ENCODE measurements at regions not wholly inside any gene's neighbourhood (a gene's known extent, or its start where the extent isn't known, plus 50 kb on each side); places are given as distances from the start of the nearest gene placed in this dataset.

- Histone ChIP-seq H3K27me3 (ENCODE audit: insufficient read depth, low read length) (no peaks in the 10 kb centered on the region), H4K20me1 (ENCODE audit: insufficient read depth, low read length) (no peaks in the 10 kb centered on the region), H3K79me2 (ENCODE audit: insufficient read depth, low read length) (no peaks in the 10 kb centered on the region), H3K36me3 (ENCODE audit: insufficient read depth, low read length) (no peaks in the 10 kb centered on the region), H3K9me3 (ENCODE audit: low read depth, low read length) (no peaks in the 10 kb centered on the region), H3K4me1 (ENCODE audit: insufficient read depth, low read length) (no peaks in the 10 kb centered on the region), H3K4me3 (ENCODE audit: insufficient read depth, low read length) (no peak overlapping the region), H3K4me2 (ENCODE audit: insufficient read depth, low read length) (no peak overlapping the region), H2AFZ (ENCODE audit: low read length) (no peak overlapping the region), H3K27ac (ENCODE audit: low read depth, low read length) (no peak overlapping the region)
- no peak for DNase-seq (ENCODE audit: insufficient read length, low spot score, missing footprints)
- TF ChIP-seq, protein P1, sequence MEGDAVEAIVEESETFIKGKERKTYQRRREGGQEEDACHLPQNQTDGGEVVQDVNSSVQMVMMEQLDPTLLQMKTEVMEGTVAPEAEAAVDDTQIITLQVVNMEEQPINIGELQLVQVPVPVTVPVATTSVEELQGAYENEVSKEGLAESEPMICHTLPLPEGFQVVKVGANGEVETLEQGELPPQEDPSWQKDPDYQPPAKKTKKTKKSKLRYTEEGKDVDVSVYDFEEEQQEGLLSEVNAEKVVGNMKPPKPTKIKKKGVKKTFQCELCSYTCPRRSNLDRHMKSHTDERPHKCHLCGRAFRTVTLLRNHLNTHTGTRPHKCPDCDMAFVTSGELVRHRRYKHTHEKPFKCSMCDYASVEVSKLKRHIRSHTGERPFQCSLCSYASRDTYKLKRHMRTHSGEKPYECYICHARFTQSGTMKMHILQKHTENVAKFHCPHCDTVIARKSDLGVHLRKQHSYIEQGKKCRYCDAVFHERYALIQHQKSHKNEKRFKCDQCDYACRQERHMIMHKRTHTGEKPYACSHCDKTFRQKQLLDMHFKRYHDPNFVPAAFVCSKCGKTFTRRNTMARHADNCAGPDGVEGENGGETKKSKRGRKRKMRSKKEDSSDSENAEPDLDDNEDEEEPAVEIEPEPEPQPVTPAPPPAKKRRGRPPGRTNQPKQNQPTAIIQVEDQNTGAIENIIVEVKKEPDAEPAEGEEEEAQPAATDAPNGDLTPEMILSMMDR (IDR thresholded peaks at IDR 0.05; ENCODE audit: extremely low read depth, low read depth, low read length) = no peak
These were observed 108.3 kb upstream of the SLC24A3 start for GRCh38 chr20:19104186-19104585.

DNA sequence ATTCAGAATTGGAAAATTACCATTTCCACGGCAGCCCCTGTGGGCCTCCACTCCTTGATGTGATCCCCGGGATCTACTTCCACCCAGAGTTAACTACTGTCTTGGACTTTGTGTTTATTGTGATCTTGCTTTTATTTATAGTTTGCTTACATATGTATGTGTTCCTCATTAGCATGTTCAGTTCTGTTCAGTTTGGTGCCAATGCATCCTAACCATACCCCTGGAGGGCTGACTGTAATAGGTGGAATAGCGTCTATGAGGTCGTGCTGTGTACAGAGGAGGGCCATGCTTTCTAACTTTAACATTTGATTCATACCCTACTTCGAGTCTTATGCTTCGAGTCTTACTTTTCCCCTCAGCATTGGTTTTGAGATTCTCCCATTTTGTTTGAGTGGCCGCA lies 104.3 kb upstream of the SLC24A3 start:
- Histone ChIP-seq H2AFZ (ENCODE audit: low read length) (no peak overlapping the region), H3K4me1 (ENCODE audit: insufficient read depth, low read length) (no peaks in the 10 kb centered on the region), H3K4me2 (ENCODE audit: insufficient read depth, low read length) (no peak overlapping the region), H3K27me3 (ENCODE audit: insufficient read depth, low read length) (no peaks in the 10 kb centered on the region), H3K27ac (ENCODE audit: low read depth, low read length) (no peak overlapping the region), H3K4me3 (ENCODE audit: insufficient read depth, low read length) (no peak overlapping the region), H4K20me1 (ENCODE audit: insufficient read depth, low read length) (no peaks in the 10 kb centered on the region), H3K9me3 (ENCODE audit: low read depth, low read length) (no peaks in the 10 kb centered on the region), H3K79me2 (ENCODE audit: insufficient read depth, low read length) (no peaks in the 10 kb centered on the region), H3K36me3 (ENCODE audit: insufficient read depth, low read length) (no peaks in the 10 kb centered on the region)
- no peak for DNase-seq (ENCODE audit: insufficient read length, low spot score, missing footprints)
- TF ChIP-seq, protein P1 (IDR thresholded peaks at IDR 0.05; ENCODE audit: extremely low read depth, low read depth, low read length) = no peak

GRCh38 chr20:19110285-19110684 lies 102.2 kb upstream of the SLC24A3 start:
- no peaks in the 10 kb centered on the region for H3K36me3 ChIP-seq (ENCODE audit: insufficient read depth, low read length)

GRCh38 chr20:19110881-19111460 lies 101.5 kb upstream of the SLC24A3 start:
- Histone ChIP-seq H3K4me3 (ENCODE audit: insufficient read depth, low read length) (no peak overlapping the region), H3K4me2 (ENCODE audit: insufficient read depth, low read length) (no peak overlapping the region), H2AFZ (ENCODE audit: low read length) (no peak overlapping the region), H3K9me3 (ENCODE audit: low read depth, low read length) (no peaks in the 10 kb centered on the region), H3K27me3 (ENCODE audit: insufficient read depth, low read length) (no peaks in the 10 kb centered on the region), H3K4me1 (ENCODE audit: insufficient read depth, low read length) (no peaks in the 10 kb centered on the region), H4K20me1 (ENCODE audit: insufficient read depth, low read length) (no peaks in the 10 kb centered on the region), H3K36me3 (ENCODE audit: insufficient read depth, low read length) (no peaks in the 10 kb centered on the region), H3K27ac (ENCODE audit: low read depth, low read length) (no peak overlapping the region), H3K79me2 (ENCODE audit: insufficient read depth, low read length) (no peaks in the 10 kb centered on the region)
- TF ChIP-seq, protein P1 (IDR thresholded peaks at IDR 0.05; ENCODE audit: extremely low read depth, low read depth, low read length) = no peak
- DNase-seq (ENCODE audit: insufficient read length, low spot score, missing footprints) = no peak

More at GRCh38 chr20:19110285-19110684, 102.2 kb upstream of the SLC24A3 start:
- Histone ChIP-seq H3K9me3 (ENCODE audit: low read depth, low read length) (no peaks in the 10 kb centered on the region), H3K27ac (ENCODE audit: low read depth, low read length) (no peak overlapping the region), H3K4me1 (ENCODE audit: insufficient read depth, low read length) (no peaks in the 10 kb centered on the region), H3K27me3 (ENCODE audit: insufficient read depth, low read length) (no peaks in the 10 kb centered on the region), H2AFZ (ENCODE audit: low read length) (no peak overlapping the region), H3K4me3 (ENCODE audit: insufficient read depth, low read length) (no peak overlapping the region), H4K20me1 (ENCODE audit: insufficient read depth, low read length) (no peaks in the 10 kb centered on the region), H3K79me2 (ENCODE audit: insufficient read depth, low read length) (no peaks in the 10 kb centered on the region), H3K4me2 (ENCODE audit: insufficient read depth, low read length) (no peak overlapping the region)
- TF ChIP-seq, protein P1 (IDR thresholded peaks at IDR 0.05; ENCODE audit: extremely low read depth, low read depth, low read length) = no peak
- no peak for DNase-seq (ENCODE audit: insufficient read length, low spot score, missing footprints)
